Activated CD8-positive, alpha-beta memory T cell treated with anti-CD3 and anti-CD28 coated beads for 48 hours (primary cell): ENCODE measurements at regions not wholly inside any gene's neighbourhood (a gene's known extent, or its start where the extent isn't known, plus 50 kb on each side); places are given as distances from the start of the nearest gene placed in this dataset.

Experiments used
- DNase-seq, 3 experiments: peaks; one replicate each; pipeline ENCODE4 v3.0.0-alpha.2; 2020; ENCODE audit warnings: low read depth in 2 of 3, low spot score in 2 of 3

GRCh38 chr18:40040574-40040973 is 1914.5 kb upstream of the PIK3C3 start:
- no peak for DNase-seq

- no peak for DNase-seq
These were observed 1917.7 kb upstream of the PIK3C3 start for GRCh38 chr18:40037356-40037755.

- DNase-seq = no peak
These were observed 1918.2 kb upstream of the PIK3C3 start for GRCh38 chr18:40036861-40037260.

GRCh38 chr18:40035966-40036365 is 1919.1 kb upstream of the PIK3C3 start:
- no peak for DNase-seq

GRCh38 chr18:40032076-40032475 is 1923.0 kb upstream of the PIK3C3 start:
- DNase-seq = no peak

- DNase-seq = no peak
These were observed 1923.6 kb upstream of the PIK3C3 start for GRCh38 chr18:40031435-40031834.

- DNase-seq = no peak
These were observed 1935.1 kb upstream of the PIK3C3 start for GRCh38 chr18:40019797-40020392.

- DNase-seq = no peak
These were observed 1936.8 kb upstream of the PIK3C3 start for GRCh38 chr18:40018266-40018665.

GRCh38 chr18:40017021-40017420 is 1938.0 kb upstream of the PIK3C3 start:
- no peak for DNase-seq

- no peak for DNase-seq
These were observed 1938.6 kb upstream of the PIK3C3 start for GRCh38 chr18:40016405-40016804.

GRCh38 chr18:40013001-40013609 is 1941.9 kb upstream of the PIK3C3 start:
- no peak for DNase-seq

GRCh38 chr18:40011201-40011600 is 1943.8 kb upstream of the PIK3C3 start:
- DNase-seq = no peak

GRCh38 chr18:40006634-40007033 is 1948.4 kb upstream of the PIK3C3 start:
- no peak for DNase-seq

- no peak for DNase-seq
These were observed 1950.8 kb upstream of the PIK3C3 start for GRCh38 chr18:40004246-40004645.

GRCh38 chr18:39998317-39998716 is 1956.7 kb upstream of the PIK3C3 start:
- no peak for DNase-seq

GRCh38 chr18:39994498-39994897 is 1960.5 kb upstream of the PIK3C3 start:
- DNase-seq = no peak

- DNase-seq = no peak
These were observed 1963.3 kb upstream of the PIK3C3 start for GRCh38 chr18:39991696-39992265.

- DNase-seq = no peak
These were observed 1964.5 kb upstream of the PIK3C3 start for GRCh38 chr18:39990540-39990939.

GRCh38 chr18:39976771-39977170 is 1978.3 kb upstream of the PIK3C3 start:
- no peak for DNase-seq

- DNase-seq = no peak
These were observed 1982.5 kb upstream of the PIK3C3 start for GRCh38 chr18:39972521-39972920.

GRCh38 chr18:39969803-39970494 is 1985.1 kb upstream of the PIK3C3 start:
- DNase-seq = no peak

GRCh38 chr18:39966275-39966674 is 1988.8 kb upstream of the PIK3C3 start:
- no peak for DNase-seq
